PC-9 (cell line): ENCODE measurements at regions not wholly inside any gene's neighbourhood (a gene's known extent, or its start where the extent isn't known, plus 50 kb on each side); places are given as distances from the start of the nearest gene placed in this dataset.

Experiments
- EZH2 ChIP-seq: fragments of 200-600 bp; sonication (generic); IDR thresholded peaks from 2 replicates; pipeline ENCODE4 v1.8.0; 2017; ENCODE audit warnings: antibody characterized with exemption, low read depth
- TF ChIP-seq, protein P1 (sequence below): fragments of 200-600 bp; sonication (generic); conservative IDR thresholded peaks from 2 replicates; pipeline ENCODE4 v1.6.1; 2017; ENCODE audit warnings: mixed run types, antibody characterized with exemption, mild to moderate bottlenecking, moderate library complexity

DNA sequence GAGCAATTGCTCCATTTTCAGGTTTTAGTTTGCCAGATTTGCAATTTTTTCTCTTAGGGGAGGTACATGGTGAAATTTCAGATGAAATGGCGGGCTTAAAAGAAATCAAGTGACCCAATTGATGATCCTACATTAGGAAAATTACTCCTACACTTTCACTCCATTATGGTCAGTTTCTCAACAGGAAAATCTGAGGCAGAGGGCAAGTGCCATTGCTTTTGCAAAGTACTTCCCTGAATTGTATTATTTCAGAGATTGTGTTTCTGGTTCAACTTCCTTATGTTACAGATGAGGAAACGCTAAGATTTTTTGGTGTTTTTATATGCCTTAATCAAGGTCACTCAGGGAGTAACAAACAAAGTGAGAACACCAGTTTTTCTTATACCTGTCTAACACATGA lies 302.2 kb downstream of the ARAP2 start:
- no peak for TF ChIP-seq EZH2
- TF ChIP-seq, protein P1, sequence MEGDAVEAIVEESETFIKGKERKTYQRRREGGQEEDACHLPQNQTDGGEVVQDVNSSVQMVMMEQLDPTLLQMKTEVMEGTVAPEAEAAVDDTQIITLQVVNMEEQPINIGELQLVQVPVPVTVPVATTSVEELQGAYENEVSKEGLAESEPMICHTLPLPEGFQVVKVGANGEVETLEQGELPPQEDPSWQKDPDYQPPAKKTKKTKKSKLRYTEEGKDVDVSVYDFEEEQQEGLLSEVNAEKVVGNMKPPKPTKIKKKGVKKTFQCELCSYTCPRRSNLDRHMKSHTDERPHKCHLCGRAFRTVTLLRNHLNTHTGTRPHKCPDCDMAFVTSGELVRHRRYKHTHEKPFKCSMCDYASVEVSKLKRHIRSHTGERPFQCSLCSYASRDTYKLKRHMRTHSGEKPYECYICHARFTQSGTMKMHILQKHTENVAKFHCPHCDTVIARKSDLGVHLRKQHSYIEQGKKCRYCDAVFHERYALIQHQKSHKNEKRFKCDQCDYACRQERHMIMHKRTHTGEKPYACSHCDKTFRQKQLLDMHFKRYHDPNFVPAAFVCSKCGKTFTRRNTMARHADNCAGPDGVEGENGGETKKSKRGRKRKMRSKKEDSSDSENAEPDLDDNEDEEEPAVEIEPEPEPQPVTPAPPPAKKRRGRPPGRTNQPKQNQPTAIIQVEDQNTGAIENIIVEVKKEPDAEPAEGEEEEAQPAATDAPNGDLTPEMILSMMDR = no peak
